Type B pancreatic cell (in vitro differentiated cells): ENCODE measurements at regions not wholly inside any gene's neighbourhood (a gene's known extent, or its start where the extent isn't known, plus 50 kb on each side); places are given as distances from the start of the nearest gene placed in this dataset.

Experiments
- DNase-seq: peaks from one replicate; pipeline ENCODE4 v3.0.0; 2021; ENCODE audit warnings: mixed read lengths; ENCODE audit not compliant: unreplicated experiment; ENCODE audit errors: extremely low spot score
- H3K27ac Mint-ChIP-seq: 2 replicates; pipeline ENCODE4 v1.8.0; 2021; ENCODE audit warnings: mild to moderate bottlenecking, mixed read lengths
- H3K27me3 Mint-ChIP-seq: 2 replicates; pipeline ENCODE4 v1.8.0; 2021; ENCODE audit warnings: mixed read lengths
- H3K36me3 Mint-ChIP-seq: 2 replicates; pipeline ENCODE4 v1.8.0; 2021; ENCODE audit warnings: mixed read lengths
- H3K4me1 Mint-ChIP-seq: one replicate; pipeline ENCODE4 v1.8.0; 2021; ENCODE audit warnings: mixed read lengths; ENCODE audit not compliant: unreplicated experiment
- H3K4me3 Mint-ChIP-seq: 2 replicates; pipeline ENCODE4 v1.8.0; 2021; ENCODE audit warnings: mild to moderate bottlenecking, mixed read lengths
- H3K9me3 Mint-ChIP-seq: 2 replicates; pipeline ENCODE4 v1.8.0; 2021; ENCODE audit warnings: mixed read lengths
- CTCF ChIP-seq: fragments of 200-600 bp; sonication (generic); conservative IDR thresholded peaks from 2 replicates; pipeline ENCODE4 v1.5.0; 2021; ENCODE audit warnings: antibody characterized with exemption, mild to moderate bottlenecking

GRCh38 chr6:159535656-159536350, 157.2 kb downstream of the SOD2 start:
- DNase-seq = no peak
- Mint-ChIP-seq H3K27ac (no peak overlapping the region), H3K9me3 (no peaks in the 10 kb centered on the region), H3K4me3 (no peak overlapping the region), H3K27me3 (peaks cover 18% of the 10 kb centered on the region), H3K4me1 (no peaks in the 10 kb centered on the region), H3K36me3 (no peaks in the 10 kb centered on the region)
- TF ChIP-seq CTCF = no peak

DNA sequence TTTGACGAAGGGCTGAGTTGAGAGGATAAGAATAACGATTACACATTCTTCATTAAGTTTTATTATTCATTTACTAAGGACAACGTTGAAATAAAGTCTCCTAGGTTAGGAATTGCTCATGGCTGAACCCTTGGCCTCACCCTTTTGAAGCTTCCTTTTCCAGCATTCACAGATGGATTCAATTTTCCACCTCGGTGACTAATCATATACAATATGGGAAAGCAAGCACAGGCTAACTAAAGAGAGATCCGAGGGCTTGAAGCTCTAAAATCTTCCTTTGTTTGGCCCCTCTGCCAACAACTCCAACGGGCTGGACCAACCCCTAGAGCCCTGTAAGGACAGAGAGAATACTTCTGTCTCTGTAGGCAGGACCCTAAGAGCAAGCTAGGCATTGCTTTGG, 159.5 kb downstream of the SOD2 start:
- no peak overlapping the region for H3K27ac Mint-ChIP-seq
- H3K36me3 Mint-ChIP-seq = no peaks in the 10 kb centered on the region
- H3K27me3 Mint-ChIP-seq = peaks cover 7% of the 10 kb centered on the region
- no peaks in the 10 kb centered on the region for H3K4me1 Mint-ChIP-seq
- H3K4me3 Mint-ChIP-seq = no peak overlapping the region
- DNase-seq = no peak
- no peaks in the 10 kb centered on the region for H3K9me3 Mint-ChIP-seq
- TF ChIP-seq CTCF = no peak

DNA sequence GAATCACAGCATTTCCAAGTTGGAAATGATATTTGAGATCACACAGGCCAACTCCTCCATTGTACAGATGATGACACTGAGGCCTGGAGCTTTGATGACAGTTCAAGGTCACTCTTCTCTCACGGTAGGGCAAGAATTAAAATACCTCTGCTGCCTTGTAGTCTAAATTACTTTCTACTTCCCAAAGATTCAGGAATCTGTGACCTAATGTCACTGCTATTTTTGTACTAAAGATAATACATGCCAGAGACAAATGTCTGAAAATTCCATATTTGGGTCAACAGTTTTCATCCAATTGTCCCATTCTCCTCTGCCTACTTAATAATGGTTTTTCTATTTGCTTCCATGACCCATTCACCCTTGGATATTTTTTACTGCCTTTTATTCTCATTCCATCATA, 160.0 kb downstream of the SOD2 start:
- no peak for DNase-seq
- H3K27ac Mint-ChIP-seq = no peak overlapping the region
- H3K27me3 Mint-ChIP-seq = peaks cover 7% of the 10 kb centered on the region
- no peaks in the 10 kb centered on the region for H3K9me3 Mint-ChIP-seq
- no peaks in the 10 kb centered on the region for H3K36me3 Mint-ChIP-seq
- H3K4me3 Mint-ChIP-seq = no peak overlapping the region
- no peaks in the 10 kb centered on the region for H3K4me1 Mint-ChIP-seq
- TF ChIP-seq CTCF = no peak

DNA sequence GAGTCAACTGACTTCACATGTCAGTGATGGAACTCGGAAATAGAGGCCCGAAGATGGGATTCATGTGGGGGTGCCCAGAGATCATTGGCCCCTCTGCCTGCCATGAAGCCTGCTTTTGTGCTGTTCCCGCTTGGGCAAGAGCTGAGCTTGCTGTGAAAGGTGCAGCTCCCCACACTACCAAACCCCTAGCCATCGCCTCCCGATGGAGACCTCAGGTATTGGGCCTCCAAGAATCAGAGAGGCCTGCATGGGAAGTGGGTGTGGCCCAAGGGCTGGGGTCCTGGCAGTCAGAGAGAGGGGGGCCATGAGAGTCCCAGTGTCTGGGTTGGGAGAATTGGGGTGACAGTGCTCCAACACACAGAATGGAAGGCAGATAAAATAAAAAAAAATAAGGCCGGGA, 160.9 kb downstream of the SOD2 start:
- no peak for DNase-seq
- no peak overlapping the region for H3K4me3 Mint-ChIP-seq
- no peaks in the 10 kb centered on the region for H3K4me1 Mint-ChIP-seq

GRCh38 chr6:159529934-159530333, 163.1 kb downstream of the SOD2 start:
- Mint-ChIP-seq H3K4me1 (no peaks in the 10 kb centered on the region), H3K27ac (no peak overlapping the region), H3K9me3 (no peaks in the 10 kb centered on the region), H3K27me3 (peaks cover 4% of the 10 kb centered on the region), H3K4me3 (no peak overlapping the region), H3K36me3 (no peaks in the 10 kb centered on the region)
- DNase-seq = no peak
- no peak for TF ChIP-seq CTCF

More for the DNA sequence above, 160.9 kb downstream of the SOD2 start:
- H3K9me3 Mint-ChIP-seq = no peaks in the 10 kb centered on the region
- no peaks in the 10 kb centered on the region for H3K36me3 Mint-ChIP-seq
- no peak for TF ChIP-seq CTCF
- no peak overlapping the region for H3K27ac Mint-ChIP-seq
- peaks cover 7% of the 10 kb centered on the region for H3K27me3 Mint-ChIP-seq
